A673 (cell line): ENCODE measurements at regions not wholly inside any gene's neighbourhood (a gene's known extent, or its start where the extent isn't known, plus 50 kb on each side); places are given as distances from the start of the nearest gene placed in this dataset.

Experiments
- EZH2 ChIP-seq: fragments of 200-600 bp; sonication (generic); IDR thresholded peaks from 2 replicates; pipeline ENCODE4 v1.6.1; 2017; ENCODE audit warnings: borderline replicate concordance, low read depth, mild to moderate bottlenecking, mixed read lengths, antibody characterized with exemption, low read length; ENCODE audit not compliant: poor library complexity, severe bottlenecking
- TF ChIP-seq, protein P1 (sequence below): fragments of 300-800, 200-600 bp; sonication (generic); conservative IDR thresholded peaks from 2 replicates; pipeline ENCODE4 v1.5.1; 2017; ENCODE audit warnings: low read depth, mild to moderate bottlenecking, antibody characterized with exemption, low read length, moderate library complexity, mixed read lengths

DNA sequence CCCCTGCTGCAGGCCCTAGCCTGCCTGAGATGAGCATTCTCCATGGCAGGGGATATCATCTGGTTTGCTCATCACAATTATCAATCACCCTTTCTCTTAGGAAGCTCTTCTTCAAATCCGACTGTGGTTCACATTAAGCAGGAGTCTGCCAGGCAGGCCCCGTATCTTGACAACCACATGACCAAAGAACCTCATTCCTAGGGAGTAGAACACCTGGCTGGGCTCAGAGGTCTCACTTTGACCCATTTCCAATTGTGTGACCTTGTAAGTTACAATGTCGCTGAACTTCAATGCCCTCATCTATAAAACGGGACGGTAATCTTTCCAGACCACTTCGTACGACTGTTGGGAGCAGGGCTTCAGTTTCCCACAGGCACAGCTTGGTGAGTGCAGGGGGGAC, 156.4 kb upstream of the PCBD1 start:
- TF ChIP-seq, protein P1, sequence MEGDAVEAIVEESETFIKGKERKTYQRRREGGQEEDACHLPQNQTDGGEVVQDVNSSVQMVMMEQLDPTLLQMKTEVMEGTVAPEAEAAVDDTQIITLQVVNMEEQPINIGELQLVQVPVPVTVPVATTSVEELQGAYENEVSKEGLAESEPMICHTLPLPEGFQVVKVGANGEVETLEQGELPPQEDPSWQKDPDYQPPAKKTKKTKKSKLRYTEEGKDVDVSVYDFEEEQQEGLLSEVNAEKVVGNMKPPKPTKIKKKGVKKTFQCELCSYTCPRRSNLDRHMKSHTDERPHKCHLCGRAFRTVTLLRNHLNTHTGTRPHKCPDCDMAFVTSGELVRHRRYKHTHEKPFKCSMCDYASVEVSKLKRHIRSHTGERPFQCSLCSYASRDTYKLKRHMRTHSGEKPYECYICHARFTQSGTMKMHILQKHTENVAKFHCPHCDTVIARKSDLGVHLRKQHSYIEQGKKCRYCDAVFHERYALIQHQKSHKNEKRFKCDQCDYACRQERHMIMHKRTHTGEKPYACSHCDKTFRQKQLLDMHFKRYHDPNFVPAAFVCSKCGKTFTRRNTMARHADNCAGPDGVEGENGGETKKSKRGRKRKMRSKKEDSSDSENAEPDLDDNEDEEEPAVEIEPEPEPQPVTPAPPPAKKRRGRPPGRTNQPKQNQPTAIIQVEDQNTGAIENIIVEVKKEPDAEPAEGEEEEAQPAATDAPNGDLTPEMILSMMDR, result no peak
- no peak for TF ChIP-seq EZH2
